Cardiac muscle cell (in vitro differentiated cells and primary cell): ENCODE measurements at regions not wholly inside any gene's neighbourhood (a gene's known extent, or its start where the extent isn't known, plus 50 kb on each side); places are given as distances from the start of the nearest gene placed in this dataset.

ENCODE experiments used
- DNase-seq, 2 donors: peaks; one replicate each; pipeline versions ENCODE4 v3.0.0 to v3.0.0-alpha.2; 2010 to 2017; ENCODE audit warnings: low read depth in 1 of 2, low spot score in 1 of 2
- H3K27ac ChIP-seq: fragments of 200-600 bp; sonication (generic); 2 replicates; pipeline ENCODE4 v1.5.1; 2016
- H3K27me3 ChIP-seq: fragments of 200-600 bp; sonication (generic); 2 replicates; pipeline ENCODE4 v1.6.0; 2016; ENCODE audit warnings: control low read depth
- H3K36me3 ChIP-seq: fragments of 200-600 bp; sonication (generic); 2 replicates; pipeline ENCODE4 v1.5.1; 2016; ENCODE audit warnings: control low read depth
- H3K4me1 ChIP-seq: fragments of 200-600 bp; sonication (generic); 2 replicates; pipeline ENCODE4 v1.8.1; 2017; ENCODE audit warnings: low read depth, mild to moderate bottlenecking, mixed run types
- H3K4me3 ChIP-seq: fragments of 200-600 bp; sonication (generic); 2 replicates; pipeline ENCODE4 v1.5.1; 2016; ENCODE audit warnings: mild to moderate bottlenecking
- H3K9me3 ChIP-seq: fragments of 200-600 bp; sonication (generic); 2 replicates; pipeline ENCODE4 v1.5.1; 2017; ENCODE audit warnings: low read depth, mild to moderate bottlenecking, control low read depth
- TF ChIP-seq, protein P1 (sequence below): IDR thresholded peaks from 2 replicates; pipeline ENCODE4 v1.5.1; 2012; ENCODE audit warnings: low read depth, mild to moderate bottlenecking, low read length

GRCh38 chr12:4064008-4064407, 190.8 kb upstream of the PARP11 start:
- Histone ChIP-seq H3K36me3 (no peaks in the 10 kb centered on the region), H3K27ac (no peak overlapping the region), H3K4me3 (no peak overlapping the region), H3K4me1 (no peaks in the 10 kb centered on the region), H3K9me3 (peaks cover 2% of the 10 kb centered on the region), H3K27me3 (peaks cover 96% of the 10 kb centered on the region)
- TF ChIP-seq, protein P1, sequence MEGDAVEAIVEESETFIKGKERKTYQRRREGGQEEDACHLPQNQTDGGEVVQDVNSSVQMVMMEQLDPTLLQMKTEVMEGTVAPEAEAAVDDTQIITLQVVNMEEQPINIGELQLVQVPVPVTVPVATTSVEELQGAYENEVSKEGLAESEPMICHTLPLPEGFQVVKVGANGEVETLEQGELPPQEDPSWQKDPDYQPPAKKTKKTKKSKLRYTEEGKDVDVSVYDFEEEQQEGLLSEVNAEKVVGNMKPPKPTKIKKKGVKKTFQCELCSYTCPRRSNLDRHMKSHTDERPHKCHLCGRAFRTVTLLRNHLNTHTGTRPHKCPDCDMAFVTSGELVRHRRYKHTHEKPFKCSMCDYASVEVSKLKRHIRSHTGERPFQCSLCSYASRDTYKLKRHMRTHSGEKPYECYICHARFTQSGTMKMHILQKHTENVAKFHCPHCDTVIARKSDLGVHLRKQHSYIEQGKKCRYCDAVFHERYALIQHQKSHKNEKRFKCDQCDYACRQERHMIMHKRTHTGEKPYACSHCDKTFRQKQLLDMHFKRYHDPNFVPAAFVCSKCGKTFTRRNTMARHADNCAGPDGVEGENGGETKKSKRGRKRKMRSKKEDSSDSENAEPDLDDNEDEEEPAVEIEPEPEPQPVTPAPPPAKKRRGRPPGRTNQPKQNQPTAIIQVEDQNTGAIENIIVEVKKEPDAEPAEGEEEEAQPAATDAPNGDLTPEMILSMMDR = no peak
- no peak for DNase-seq

DNA sequence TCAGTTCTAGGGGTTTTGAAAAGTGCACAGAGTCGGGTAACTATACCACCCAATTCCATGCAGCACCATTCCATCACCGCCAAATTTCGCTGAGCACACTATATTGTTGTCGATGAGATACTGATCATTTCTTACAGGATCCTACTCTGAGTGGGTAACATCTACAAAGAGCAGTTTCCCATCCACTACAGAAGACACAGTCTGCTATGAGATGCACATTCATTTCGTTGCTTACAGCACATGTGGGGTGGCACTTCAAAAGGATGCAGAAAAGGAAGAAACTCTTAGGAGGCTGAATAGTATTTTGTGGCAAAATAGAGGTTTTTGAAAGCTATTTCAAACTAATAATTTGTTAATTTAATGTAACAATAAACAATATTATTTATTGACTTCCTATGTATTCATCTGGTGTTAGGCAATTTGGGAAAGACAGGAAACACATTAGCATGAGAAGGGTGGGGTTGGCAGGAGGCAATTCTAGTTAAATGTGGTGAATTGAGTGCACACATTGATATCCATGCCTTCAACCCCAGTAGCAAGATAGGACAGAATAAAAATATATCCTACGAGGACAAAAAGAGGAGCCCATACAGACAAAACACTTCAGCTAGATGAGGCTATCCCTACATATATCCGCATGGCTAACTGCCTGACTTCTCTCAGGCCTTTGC, 186.8 kb upstream of the PARP11 start:
- Histone ChIP-seq H3K4me3 (no peak overlapping the region), H3K27me3 (peaks cover 100% of the 10 kb centered on the region), H3K36me3 (no peaks in the 10 kb centered on the region), H3K27ac (no peak overlapping the region), H3K4me1 (no peaks in the 10 kb centered on the region), H3K9me3 (peaks cover 2% of the 10 kb centered on the region)
- TF ChIP-seq, protein P1 = no peak
- DNase-seq = no peak

GRCh38 chr12:4056910-4057845, 184.0 kb upstream of the PARP11 start:
- Histone ChIP-seq H3K36me3 (no peaks in the 10 kb centered on the region), H3K4me1 (peaks cover 13% of the 10 kb centered on the region), H3K27ac (no peak overlapping the region), H3K9me3 (peaks cover 2% of the 10 kb centered on the region), H3K27me3 (peaks cover 85% of the 10 kb centered on the region), H3K4me3 (no peak overlapping the region)
- TF ChIP-seq, protein P1 = no peak
- DNase-seq = no peak

GRCh38 chr12:4054630-4055029, 181.4 kb upstream of the PARP11 start:
- H3K27me3 ChIP-seq = peaks cover 84% of the 10 kb centered on the region
- peaks cover 20% of the 10 kb centered on the region for H3K4me1 ChIP-seq
- TF ChIP-seq, protein P1 = no peak
- no peak for DNase-seq
- H3K36me3 ChIP-seq = no peaks in the 10 kb centered on the region
- no peak overlapping the region for H3K27ac ChIP-seq
- H3K4me3 ChIP-seq = no peak overlapping the region
- H3K9me3 ChIP-seq = no peaks in the 10 kb centered on the region

DNA sequence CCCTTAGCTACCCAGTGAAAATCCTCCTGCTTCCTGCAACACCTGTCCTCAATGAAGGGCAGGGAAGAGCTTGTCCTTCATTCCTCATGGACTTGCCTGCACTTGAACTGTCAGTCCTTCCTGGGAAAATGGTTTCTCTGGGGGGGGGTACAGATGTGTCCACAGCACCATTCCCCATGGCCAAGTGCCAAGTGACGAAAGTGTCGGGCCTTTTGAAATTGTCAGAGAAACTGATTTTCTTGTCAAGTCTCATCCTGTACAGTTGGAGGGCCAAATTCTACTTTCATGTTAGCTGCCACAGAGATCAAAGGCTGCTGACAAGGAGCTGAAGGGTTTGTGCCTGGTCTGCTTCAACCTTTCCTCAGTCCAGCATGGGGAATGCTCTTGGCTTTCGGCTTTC, 179.5 kb upstream of the PARP11 start:
- no peaks in the 10 kb centered on the region for H3K9me3 ChIP-seq
- no peaks in the 10 kb centered on the region for H3K36me3 ChIP-seq
- peaks cover 20% of the 10 kb centered on the region for H3K4me1 ChIP-seq
- TF ChIP-seq, protein P1 = no peak
- peak in 1 of 2 donors; percentile 96 for DNase-seq
- peak overlapping the region; percentile 28 for H3K27ac ChIP-seq
- H3K4me3 ChIP-seq = no peak overlapping the region
- H3K27me3 ChIP-seq = peaks cover 83% of the 10 kb centered on the region
